ENCODE measurements at regions not wholly inside any gene's neighbourhood (a gene's known extent, or its start where the extent isn't known, plus 50 kb on each side); places are given as distances from the start of the nearest gene placed in this dataset.
"Not testable (repeated sequence)": the region's sequence is repeated elsewhere in the genome, so short reads cannot be mapped to it uniquely, and the experiment has no call there.

- no peak for DNase-seq
These were observed 114.1 kb downstream of the RAB38 start for GRCh38 chr11:88061111-88061510.

- no peak for DNase-seq
These were observed 115.9 kb downstream of the RAB38 start for GRCh38 chr11:88059326-88059725.

- no peak for DNase-seq
These were observed 123.8 kb downstream of the RAB38 start for GRCh38 chr11:88051396-88051795.

DNA sequence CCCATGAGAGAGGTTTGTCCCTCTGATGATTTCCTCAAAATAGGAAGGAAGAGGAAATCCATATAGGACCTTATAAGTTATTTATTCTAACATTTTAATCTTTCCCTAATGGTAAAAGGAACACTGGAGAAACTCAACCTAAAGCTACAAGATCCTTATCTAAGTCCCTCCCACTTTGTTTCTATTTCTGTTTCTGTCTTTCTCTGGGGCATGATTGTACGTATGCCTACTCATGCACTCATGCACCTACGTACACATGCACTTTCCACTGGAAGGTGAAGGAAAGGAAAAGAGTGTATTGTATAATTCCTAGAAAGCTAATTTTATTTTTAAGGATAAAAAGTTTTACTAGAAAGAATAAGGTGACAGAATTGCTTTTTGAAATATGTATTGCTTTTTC, 125.0 kb downstream of the RAB38 start:
- DNase-seq, result no peak

DNA sequence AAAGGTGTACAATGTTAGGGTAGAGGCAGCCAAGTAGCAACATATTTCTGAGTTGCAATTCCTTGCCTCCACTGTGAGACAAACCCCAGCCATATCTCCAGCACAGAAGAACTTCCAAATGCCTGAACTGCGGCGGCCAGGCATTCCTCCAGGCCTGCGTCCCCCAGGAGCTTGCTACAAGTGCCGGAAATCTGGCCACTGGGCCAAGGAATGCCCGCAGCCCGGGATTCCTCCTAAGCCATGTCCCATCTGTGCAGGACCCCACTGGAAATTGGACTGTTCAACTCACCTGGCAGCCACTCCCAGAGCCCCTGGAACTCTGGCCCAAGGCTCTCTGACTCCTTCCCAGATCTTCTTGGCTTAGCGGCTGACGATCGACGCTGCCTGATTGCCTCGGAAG, 130.0 kb downstream of the RAB38 start:
- DNase-seq, result not testable (repeated sequence)

DNA sequence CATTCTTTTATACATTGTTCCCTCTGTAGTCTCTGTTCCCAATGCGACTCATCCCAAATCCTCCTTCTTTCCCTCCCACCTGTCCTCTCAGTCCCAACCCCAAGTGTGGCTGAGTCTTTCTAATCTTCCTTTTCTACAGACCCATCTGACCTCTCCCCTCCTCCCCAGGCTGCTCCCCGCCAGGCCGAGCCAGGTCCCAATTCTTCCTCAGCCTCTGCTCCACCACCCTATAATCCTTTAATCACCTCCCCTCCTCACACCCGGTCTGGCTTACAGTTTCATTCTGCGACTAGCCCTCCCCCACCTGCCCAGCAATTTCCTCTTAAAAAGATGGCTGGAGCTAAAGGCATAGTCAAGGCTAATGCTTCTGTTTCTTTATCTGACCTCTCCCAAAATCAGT, 130.6 kb downstream of the RAB38 start:
- DNase-seq, result not testable (repeated sequence)

GRCh38 chr11:88043149-88043548, 132.1 kb downstream of the RAB38 start:
- no peak for DNase-seq

- DNase-seq, result no peak
These were observed 132.6 kb downstream of the RAB38 start for GRCh38 chr11:88042647-88043046.

DNA sequence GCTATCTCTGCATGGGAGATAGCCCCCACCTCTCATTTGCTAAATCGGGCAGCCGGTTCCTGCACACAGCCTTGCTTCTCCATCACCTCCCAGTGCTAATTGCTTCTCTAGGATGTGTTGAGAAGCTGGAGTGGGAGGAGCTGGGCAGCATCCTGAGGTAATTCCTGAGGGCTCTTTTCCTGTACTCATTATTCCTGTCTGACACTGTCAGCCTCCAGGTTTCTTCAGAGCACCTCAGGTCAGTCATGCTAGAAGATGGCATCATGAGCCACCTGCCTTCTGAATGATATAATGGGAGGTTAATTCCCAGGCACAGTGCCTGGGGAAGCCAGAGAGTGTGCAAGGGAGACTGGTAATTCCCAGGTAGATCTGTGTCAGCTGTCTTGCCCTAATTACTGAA, 133.0 kb downstream of the RAB38 start:
- no peak for DNase-seq

- no peak for DNase-seq
These were observed 133.6 kb downstream of the RAB38 start for GRCh38 chr11:88041679-88042078.

DNA sequence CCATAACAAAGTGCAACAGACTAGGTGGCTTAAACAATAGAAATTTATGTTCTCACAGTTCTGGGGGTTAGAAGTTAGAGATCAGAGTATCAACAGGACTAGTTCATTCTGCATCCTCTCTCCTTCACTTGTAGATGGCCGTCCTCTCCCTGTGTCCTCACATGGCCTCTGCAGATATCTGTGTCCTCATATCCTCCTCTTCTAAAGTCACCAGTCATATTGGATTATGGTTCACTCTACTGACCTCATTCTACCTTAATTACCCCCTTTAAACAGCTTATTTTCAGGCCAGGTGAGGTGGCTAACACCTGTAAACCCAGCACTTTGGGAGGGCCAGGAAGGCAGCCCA, 135.1 kb downstream of the RAB38 start:
- DNase-seq, result no peak

- DNase-seq, result no peak
These were observed 135.6 kb downstream of the RAB38 start for GRCh38 chr11:88039476-88040147.

DNA sequence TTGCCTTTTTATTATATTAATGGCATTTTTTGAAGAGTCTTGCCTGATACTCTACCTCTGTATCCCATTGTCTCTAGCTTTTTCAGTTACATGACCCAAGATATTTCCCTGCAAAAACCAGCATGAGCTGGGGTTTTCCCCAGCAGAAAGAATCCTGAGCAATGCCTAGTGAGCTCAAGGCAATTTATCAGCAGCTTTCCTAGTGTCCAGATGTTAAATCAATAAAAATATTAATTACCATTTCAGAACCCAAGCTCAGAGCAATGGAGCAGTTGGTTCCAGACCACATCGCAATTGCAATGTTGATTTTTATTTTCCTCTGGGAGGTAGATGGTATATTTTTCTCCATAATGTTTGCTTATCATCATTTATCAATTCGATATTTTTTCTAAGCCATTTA, 137.2 kb downstream of the RAB38 start:
- no peak for DNase-seq

DNA sequence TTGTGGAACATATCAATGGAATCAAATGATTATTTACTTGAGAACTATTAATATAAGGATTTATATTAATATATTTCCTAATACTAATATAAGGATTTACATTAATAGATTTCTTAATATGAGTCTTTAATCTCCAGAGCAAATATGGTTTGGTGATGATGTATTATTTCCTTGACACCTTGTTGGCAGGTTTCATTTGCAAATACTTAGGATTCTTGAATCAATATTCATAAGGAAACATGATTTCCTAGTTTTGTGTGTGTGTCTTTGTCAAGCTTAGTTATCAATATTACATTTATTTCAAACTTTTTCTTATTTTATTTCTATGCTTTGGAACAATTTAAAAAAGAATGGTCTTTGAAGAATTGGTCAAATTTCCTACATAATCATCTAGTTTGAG, 138.5 kb downstream of the RAB38 start:
- no peak for DNase-seq

- DNase-seq, result no peak
These were observed 140.0 kb downstream of the RAB38 start for GRCh38 chr11:88035271-88035670.

- no peak for DNase-seq
These were observed 157.6 kb downstream of the RAB38 start for GRCh38 chr11:88017666-88018065.

- DNase-seq, result peak; percentile 83
These were observed 158.7 kb downstream of the RAB38 start for GRCh38 chr11:88016392-88017170.

- no peak for DNase-seq
These were observed 160.1 kb downstream of the RAB38 start for GRCh38 chr11:88015170-88015569.

DNA sequence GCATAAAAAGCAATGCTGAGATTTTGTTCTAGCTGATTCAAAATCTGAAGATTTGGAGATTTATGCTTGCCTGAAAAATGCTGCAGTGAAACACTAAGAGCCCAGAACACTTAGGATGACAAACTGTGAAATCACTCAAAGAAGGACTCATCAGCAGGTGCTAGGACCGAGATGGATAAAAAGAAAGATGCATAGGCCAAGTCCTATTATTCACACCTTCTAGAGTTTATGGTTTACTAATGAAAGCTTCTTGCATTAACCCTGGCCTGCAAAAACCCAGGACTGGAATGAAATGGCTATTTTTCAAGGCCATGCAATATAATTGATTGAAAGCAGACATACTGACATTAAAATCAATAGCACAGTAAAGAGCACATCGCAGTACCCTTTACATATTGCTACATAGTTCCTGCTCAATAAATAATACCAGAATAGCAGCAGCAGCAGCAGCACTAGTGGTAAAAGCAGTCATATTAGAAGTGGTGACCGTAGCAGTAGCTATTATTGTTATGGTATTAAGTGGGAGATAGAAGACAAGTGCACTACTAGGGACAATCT, 161.7 kb downstream of the RAB38 start:
- DNase-seq, result no peak

- DNase-seq, result no peak
These were observed 162.8 kb downstream of the RAB38 start for GRCh38 chr11:88012456-88012855.

DNA sequence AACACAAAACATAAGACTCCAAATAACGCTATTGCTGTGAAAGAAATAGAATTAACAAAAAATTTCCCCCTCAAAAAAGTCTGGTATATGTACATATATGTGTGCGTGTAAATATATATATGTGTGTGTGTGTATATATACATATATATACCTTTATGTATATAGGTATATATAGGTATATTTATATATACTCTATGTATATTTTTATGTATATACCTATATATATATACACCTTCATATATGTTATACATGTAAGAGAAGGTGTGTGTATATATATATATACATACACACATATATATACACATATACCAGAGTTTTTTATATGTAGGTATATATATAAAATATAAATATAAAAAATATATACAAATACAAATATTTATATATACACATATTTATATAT, 199.2 kb downstream of the RAB38 start:
- DNase-seq, result no peak

DNA sequence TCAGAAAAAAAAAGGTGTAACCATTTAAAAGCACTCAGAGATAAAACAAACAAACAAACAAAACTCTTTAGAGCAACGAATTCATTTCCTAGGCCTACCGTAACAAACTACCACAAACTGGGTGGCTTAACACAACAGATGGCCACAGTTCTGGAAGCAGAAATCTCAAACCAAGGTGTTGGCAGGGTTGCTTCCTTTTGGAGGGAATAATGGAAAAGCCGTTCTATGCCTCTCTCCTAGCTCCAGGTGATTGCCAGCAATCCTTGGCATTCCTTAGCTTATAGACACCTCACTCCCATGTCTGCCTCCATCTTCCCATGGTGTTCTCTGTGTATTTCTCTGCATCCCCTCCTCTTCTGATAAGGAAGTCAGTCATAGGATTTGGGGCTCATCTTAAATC, 200.4 kb downstream of the RAB38 start:
- DNase-seq, result no peak

GRCh38 chr11:87972133-87972532, 203.1 kb downstream of the RAB38 start:
- DNase-seq, result no peak

- no peak for DNase-seq
These were observed 203.9 kb downstream of the RAB38 start for GRCh38 chr11:87971354-87971753.
